COLO668 (cell line): ENCODE measurements at regions not wholly inside any gene's neighbourhood (a gene's known extent, or its start where the extent isn't known, plus 50 kb on each side); places are given as distances from the start of the nearest gene placed in this dataset.

Experiments
- DNase-seq: peaks from one replicate; lab custom pipeline; 2025; ENCODE audit not compliant: unreplicated experiment; lab: John Stamatoyannopoulos, UW

- DNase-seq: no peak
Observed at GRCh38 chr12:78683626-78684025, 180.9 kb upstream of the SYT1 start.

GRCh38 chr12:78684419-78684818 lies 180.2 kb upstream of the SYT1 start:
- DNase-seq: no peak

GRCh38 chr12:78695749-78696148 lies 168.8 kb upstream of the SYT1 start:
- DNase-seq: no peak

GRCh38 chr12:78696267-78696666 lies 168.3 kb upstream of the SYT1 start:
- no peak for DNase-seq

- DNase-seq: no peak
Observed at GRCh38 chr12:78697817-78698415, 166.7 kb upstream of the SYT1 start.

GRCh38 chr12:78698747-78699146 lies 165.8 kb upstream of the SYT1 start:
- no peak for DNase-seq

GRCh38 chr12:78700565-78700964 lies 164.0 kb upstream of the SYT1 start:
- no peak for DNase-seq

- no peak for DNase-seq
Observed at GRCh38 chr12:78703820-78704525, 160.6 kb upstream of the SYT1 start.

GRCh38 chr12:78711954-78712353 lies 152.6 kb upstream of the SYT1 start:
- DNase-seq: no peak

- DNase-seq: no peak
Observed at GRCh38 chr12:78712834-78713481, 151.6 kb upstream of the SYT1 start.

GRCh38 chr12:78719721-78720120 lies 144.9 kb upstream of the SYT1 start:
- DNase-seq: no peak

GRCh38 chr12:78721906-78722305 lies 142.7 kb upstream of the SYT1 start:
- DNase-seq: no peak

- no peak for DNase-seq
Observed at GRCh38 chr12:78725033-78725432, 139.5 kb upstream of the SYT1 start.

GRCh38 chr12:78725951-78726580 lies 138.5 kb upstream of the SYT1 start:
- peak; percentile 32 for DNase-seq

GRCh38 chr12:78726854-78727253 lies 137.7 kb upstream of the SYT1 start:
- no peak for DNase-seq

GRCh38 chr12:78732481-78732880 lies 132.1 kb upstream of the SYT1 start:
- DNase-seq: no peak

GRCh38 chr12:78739653-78740052 lies 124.9 kb upstream of the SYT1 start:
- DNase-seq: no peak

GRCh38 chr12:78746001-78746400 lies 118.6 kb upstream of the SYT1 start:
- DNase-seq: no peak

- DNase-seq: no peak
Observed at GRCh38 chr12:78753058-78753457, 111.5 kb upstream of the SYT1 start.

GRCh38 chr12:78756936-78757335 lies 107.6 kb upstream of the SYT1 start:
- DNase-seq: no peak

GRCh38 chr12:78759367-78759766 lies 105.2 kb upstream of the SYT1 start:
- DNase-seq: no peak

- DNase-seq: no peak
Observed at GRCh38 chr12:78760906-78761305, 103.7 kb upstream of the SYT1 start.
